CD1c-positive myeloid dendritic cell (primary cell): ENCODE measurements at regions not wholly inside any gene's neighbourhood (a gene's known extent, or its start where the extent isn't known, plus 50 kb on each side); places are given as distances from the start of the nearest gene placed in this dataset.
"Not testable (repeated sequence)": the region's sequence is repeated elsewhere in the genome, so short reads cannot be mapped to it uniquely, and the experiment has no call there.

ENCODE experiments used
- DNase-seq: peaks from one replicate; pipeline ENCODE4 v3.0.0-alpha.2; 2016; ENCODE audit errors: extremely low spot score

GRCh38 chr2:186927867-186928191 is 78.9 kb upstream of the ZSWIM2 start:
- DNase-seq: no peak

- DNase-seq: no peak
Measured at GRCh38 chr2:186927185-186927866, 78.4 kb upstream of the ZSWIM2 start.

DNA sequence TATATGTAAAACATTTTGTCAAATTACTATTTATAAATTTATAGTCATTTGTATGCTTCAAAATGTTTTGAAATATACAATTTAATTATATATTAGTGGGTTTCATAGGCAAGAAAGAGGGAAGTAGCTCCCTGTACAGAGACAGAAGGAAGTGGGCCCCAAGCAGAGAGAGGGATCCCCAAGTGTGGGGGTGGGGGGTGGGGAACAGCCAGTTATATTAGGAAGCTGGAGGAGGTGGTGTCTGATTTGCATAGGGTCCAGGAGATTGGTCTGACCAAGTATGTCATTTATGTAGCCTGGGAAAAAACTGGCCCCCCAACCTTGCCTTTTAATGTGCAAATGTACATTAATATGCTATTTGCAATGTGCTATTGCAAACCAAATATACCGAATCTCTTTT is 76.5 kb upstream of the ZSWIM2 start:
- DNase-seq: no peak

DNA sequence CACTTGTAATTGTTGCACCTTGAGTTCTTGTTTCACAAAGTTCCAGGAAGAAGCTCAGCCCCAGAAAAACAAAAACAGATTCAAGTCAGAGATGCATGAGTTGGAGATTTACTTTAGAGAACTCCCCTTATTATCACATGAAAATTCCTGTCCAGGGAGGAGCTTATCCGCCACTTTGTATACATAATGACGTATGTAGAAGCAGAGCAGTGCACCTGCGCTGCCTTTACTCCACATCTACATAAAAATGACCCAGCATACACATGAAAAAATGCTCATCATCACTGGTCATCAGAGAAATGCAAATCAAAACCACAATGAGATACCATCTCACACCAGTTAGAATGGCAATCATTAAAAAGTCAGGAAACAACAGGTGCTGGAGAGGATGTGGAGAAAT is 73.3 kb upstream of the ZSWIM2 start:
- not testable (repeated sequence) for DNase-seq

GRCh38 chr2:186919296-186919695 is 70.3 kb upstream of the ZSWIM2 start:
- no peak for DNase-seq

DNA sequence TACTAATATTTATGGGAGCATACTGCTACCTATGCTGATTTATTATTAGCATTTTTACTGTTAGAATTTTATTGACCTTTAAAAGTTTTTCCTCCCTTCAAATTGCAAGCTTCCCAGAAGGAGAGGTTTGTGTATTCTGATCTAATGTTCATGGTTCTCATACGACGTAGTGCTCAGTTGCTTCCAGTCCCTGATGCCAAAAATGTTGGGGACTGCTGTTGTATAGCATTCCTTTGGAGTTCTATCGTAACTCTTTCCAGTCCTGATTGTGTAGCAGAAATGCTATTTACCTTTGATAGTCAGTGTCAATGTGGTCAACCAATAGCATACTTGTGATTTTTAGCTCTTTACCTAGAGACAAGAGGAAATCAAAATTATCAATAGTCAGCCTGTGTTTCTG is 69.5 kb upstream of the ZSWIM2 start:
- DNase-seq: no peak

DNA sequence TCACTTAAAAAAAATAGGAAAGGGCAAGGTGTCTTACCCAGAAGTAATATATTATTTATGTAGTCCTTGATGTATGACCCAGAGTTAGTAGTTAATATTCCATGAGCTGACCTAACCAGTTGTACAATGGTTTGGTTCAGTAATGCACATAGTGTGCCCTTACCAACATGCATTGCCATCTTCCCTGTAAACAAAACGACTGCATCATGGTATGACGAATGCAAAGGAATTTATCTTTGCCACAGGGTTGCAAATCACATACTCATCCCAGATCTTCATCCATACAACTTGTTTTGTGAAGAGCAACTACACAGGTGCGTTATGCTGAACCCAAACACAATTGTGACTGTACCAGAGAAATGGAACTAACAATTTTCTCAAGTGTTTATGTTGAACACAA is 68.9 kb upstream of the ZSWIM2 start:
- DNase-seq: no peak

DNA sequence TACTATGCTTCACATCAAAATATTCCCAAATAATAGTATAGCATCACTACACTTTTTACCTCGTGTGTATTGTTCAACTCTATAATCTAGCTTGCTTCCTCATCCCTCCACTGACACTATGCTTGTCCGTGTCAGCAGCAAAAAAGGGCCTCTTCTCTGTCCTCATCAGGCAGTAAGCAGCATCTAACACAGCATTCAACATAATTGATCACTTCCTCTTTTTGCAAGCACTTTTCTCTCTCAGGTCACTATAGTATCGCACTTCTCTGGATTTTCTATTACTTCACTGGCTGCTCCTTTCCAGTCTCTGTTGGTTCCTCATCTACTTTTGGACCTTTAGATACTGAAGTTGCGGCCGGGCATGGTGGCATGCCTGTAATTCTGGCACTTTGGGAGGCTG is 64.9 kb upstream of the ZSWIM2 start:
- peak; percentile 25 for DNase-seq

DNA sequence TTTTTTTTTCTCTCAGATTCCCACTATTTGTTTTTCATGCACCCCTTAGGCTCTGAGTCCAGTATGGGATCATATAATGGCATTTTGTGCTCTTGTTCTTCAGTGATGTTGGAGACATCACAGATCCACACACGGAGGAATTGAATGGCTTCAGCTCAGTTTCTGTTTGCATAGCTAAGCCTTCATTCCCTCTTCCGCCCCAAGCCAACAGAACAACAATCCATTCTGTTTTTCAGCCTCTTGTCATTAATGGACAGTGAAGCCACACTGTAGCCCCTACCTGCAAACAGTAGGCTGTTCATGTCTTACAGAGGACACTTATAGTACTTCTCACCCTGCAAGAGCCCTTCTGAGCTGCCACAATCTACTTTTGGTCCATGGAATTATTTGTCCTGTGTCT is 64.0 kb upstream of the ZSWIM2 start:
- DNase-seq: no peak

DNA sequence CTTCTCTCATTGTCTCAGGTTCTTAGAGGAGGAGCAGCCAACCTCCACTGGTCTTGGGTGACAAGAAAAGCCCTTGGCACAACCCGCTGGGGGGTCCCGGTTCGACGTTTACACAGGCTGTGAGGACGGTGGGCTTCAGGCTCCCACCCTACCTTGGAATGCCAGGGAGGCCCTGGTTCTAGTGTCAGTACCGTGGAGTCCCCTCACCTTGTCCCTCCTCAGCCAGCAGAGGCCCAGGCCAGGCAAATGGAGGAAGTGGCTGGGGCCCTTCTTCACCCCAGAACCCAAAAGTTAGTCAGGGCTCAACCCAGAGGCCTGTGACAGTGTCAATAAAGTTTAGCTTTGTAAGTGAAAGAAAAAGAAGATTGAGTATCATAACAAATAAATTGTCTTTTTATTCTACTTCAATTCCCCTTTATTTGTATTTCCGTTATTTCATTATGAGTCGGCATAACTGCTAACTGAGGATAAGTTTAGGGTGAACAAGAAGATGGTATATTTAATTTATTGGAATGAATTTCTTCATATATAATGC is 62.6 kb upstream of the ZSWIM2 start:
- DNase-seq: no peak

DNA sequence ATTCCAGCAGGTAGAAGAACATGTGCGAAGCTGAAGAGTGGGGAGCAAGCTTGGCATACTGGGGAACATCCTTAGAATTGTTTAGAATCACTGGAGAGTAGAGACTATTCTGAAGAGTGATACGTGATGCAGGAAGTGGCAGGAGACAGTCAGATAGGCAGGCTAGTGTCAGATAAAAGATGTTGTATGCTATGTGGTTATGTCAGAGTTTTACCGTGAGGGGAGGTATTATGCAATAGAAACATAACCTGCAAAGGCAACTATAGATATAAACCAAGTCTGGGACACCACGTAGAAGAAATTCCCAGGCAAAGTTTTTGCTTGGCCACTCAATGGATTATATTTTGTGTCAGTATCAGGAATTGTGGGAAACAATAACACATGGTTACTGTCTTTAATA is 62.0 kb upstream of the ZSWIM2 start:
- DNase-seq: no peak

DNA sequence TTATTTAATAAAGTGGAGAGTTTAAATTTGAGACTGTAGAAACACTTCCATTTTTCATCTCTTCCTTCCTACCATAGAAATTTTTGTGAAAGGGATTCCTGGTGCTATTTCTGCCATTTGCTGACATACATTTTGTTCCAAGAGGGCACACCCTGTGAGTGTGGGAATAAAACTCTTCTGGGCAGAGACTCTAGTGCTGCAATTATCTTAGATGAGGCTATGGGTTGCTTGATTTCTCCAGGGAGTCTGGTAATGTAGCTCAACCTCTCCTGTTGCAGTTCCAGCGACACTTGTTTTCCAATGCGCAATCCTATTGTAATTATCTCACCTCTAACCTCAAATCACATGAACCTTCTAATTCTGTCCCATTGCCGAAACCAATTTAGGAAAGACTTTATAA is 60.1 kb upstream of the ZSWIM2 start:
- no peak for DNase-seq

GRCh38 chr2:186907897-186908296 is 58.9 kb upstream of the ZSWIM2 start:
- no peak for DNase-seq

GRCh38 chr2:186903216-186903615 is 54.2 kb upstream of the ZSWIM2 start:
- DNase-seq: no peak
